Body of pancreas (tissue), 4 donors: ENCODE measurements at regions not wholly inside any gene's neighbourhood (a gene's known extent, or its start where the extent isn't known, plus 50 kb on each side); places are given as distances from the start of the nearest gene placed in this dataset.

Experiments used
- CTCF ChIP-seq, 7 experiments: fragments of 450-650 bp in 4 of 7; fragments of 200-600 bp in 3 of 7; sonication (generic) in 3 of 7; IDR thresholded peaks; one replicate each; pipeline ENCODE4 v1.5.1; 2016 to 2019; ENCODE audit warnings: antibody characterized with exemption in 7 of 7
- POLR2A ChIP-seq, 3 donors: fragments of 450-650 bp; IDR thresholded peaks; one replicate each; pipeline ENCODE4 v1.6.1; 2016; ENCODE audit warnings: antibody characterized with exemption in 3 of 3, mild to moderate bottlenecking in 2 of 3

- TF ChIP-seq CTCF (IDR thresholded peaks at IDR 0.05): no peak
- no peak for TF ChIP-seq POLR2A (IDR thresholded peaks at IDR 0.05)
Measured at GRCh38 chr10:33673839-33674415, 339.5 kb upstream of the NRP1 start.
